Myocyte (in vitro differentiated cells): ENCODE measurements at regions not wholly inside any gene's neighbourhood (a gene's known extent, or its start where the extent isn't known, plus 50 kb on each side); places are given as distances from the start of the nearest gene placed in this dataset.
"Not testable (repeated sequence)": the region's sequence is repeated elsewhere in the genome, so short reads cannot be mapped to it uniquely, and the experiment has no call there.

Experiments used
- DNase-seq: peaks from one replicate; pipeline ENCODE4 v3.0.0-alpha.2; 2012; ENCODE audit warnings: low read depth

- no peak for DNase-seq
Measured at GRCh38 chr6:60991427-60992028, 1294.5 kb downstream of the KHDRBS2 start.

DNA sequence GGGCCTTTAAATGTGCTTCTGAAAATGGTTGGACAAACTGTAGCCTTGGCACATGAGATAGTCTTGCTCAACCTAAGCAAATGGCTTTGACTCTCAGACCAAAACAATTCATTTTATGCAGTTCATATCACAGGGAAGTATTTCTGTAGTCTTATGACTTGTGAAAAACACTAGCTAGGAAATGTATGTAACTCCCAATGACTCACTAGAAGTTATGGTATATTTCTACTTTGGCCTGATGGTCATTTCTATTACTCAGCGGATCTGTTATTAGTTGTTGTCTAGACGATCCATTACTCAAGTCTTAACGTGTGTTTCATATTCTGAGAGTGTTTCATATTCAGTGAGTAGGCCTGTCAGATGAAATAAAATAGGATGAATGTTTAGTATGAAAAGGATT lies 1333.5 kb downstream of the KHDRBS2 start:
- no peak for DNase-seq

DNA sequence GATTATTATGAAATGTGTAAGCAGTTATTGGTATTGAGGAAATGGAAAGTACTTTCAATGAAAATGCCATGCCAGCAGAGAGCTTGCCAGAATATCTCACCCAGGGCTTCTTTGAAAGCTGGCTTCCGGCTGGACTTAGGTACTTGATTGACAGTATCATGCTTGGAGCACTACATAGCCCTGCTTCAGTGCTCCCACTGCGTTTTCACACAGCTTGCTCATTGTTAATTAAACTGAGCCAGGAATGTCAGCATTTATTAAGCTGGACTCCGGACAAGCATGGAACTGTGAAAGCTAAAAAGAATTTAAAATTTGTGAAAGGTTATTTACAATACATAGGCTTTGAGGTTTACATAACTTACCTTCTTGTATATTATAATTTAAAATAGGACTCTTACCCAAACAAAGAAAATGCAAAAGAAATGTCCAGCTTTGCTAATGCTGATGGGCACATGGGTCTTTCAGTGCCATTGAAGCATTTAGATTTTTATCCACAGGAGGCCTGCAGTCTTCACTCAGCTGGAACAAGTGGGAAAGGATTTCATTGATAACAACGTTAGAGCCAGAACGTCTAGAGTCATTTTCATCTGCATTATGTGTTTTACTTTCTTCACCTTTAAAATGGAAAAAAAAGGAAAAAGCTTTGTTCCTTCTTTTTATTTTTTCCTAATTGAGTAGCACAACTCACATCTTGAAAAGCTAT lies 1335.7 kb downstream of the KHDRBS2 start:
- DNase-seq: not testable (repeated sequence)

GRCh38 chr6:60947416-60947815 lies 1338.6 kb downstream of the KHDRBS2 start:
- DNase-seq: not testable (repeated sequence)

DNA sequence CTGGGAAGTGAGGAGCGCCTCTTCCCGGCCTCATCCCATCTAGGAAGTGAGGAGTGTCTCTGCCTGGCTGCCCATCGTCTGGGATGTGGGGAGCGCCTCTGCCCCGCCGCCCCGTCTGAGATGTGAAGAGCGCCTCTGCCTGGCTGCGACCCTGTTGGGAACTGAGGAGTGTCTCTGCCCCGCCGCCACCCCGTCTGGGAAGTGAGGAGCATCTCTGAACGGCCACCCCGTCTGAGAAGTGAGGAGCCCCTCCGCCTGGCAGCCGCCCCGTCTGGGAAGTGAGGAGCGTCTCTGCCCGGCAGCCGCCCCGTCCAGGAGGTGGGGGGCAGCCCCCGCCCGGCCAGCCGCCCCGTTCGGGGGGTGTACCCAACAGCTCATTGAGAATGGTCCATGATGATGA lies 1341.2 kb downstream of the KHDRBS2 start:
- not testable (repeated sequence) for DNase-seq

- DNase-seq: not testable (repeated sequence)
Measured at GRCh38 chr6:60935970-60936369, 1350.1 kb downstream of the KHDRBS2 start.

DNA sequence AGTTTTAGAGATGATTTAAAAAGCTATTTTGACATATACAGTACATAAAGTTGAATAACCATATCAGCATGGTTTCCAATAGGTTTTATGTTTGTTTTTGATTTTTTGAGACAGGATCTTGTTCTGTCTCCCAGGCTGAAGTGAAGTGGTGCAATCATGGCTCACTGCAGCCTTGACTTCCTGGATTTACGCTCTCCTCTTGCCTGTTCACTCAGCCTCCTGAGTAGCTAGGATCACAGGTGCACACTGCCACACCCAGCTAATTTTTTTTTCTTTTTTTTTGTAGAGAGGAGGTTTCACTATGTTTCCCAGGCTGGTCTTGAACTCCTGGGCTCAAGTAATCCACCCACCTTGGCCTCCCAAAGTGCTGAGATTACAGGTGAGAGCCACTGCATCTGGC lies 1366.4 kb downstream of the KHDRBS2 start:
- not testable (repeated sequence) for DNase-seq

- DNase-seq: not testable (repeated sequence)
Measured at GRCh38 chr6:60903860-60904259, 1382.2 kb downstream of the KHDRBS2 start.

GRCh38 chr6:60893374-60893773 lies 1392.7 kb downstream of the KHDRBS2 start:
- DNase-seq: not testable (repeated sequence)

- no peak for DNase-seq
Measured at GRCh38 chr6:60891606-60892005, 1394.4 kb downstream of the KHDRBS2 start.

GRCh38 chr6:60877396-60877795 lies 1408.6 kb downstream of the KHDRBS2 start:
- not testable (repeated sequence) for DNase-seq

DNA sequence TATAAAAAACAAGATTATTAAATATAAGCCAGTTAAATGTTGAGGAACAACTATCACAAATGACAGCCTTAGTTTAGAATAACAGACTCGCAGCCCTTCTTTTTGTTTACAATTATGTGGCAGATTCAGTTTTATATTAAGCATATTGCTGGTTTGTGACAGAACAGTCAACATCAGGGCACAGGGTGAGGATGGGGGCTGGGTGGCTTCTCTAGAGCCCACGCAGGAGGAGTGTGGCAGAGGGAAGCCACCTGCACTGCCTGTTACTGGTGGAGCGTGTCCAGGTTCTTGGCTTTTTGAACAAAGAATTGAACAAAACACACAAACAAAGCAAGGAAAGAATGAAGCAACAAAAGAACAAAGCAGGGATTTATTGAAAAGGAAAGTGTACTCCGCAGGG lies 1415.2 kb downstream of the KHDRBS2 start:
- not testable (repeated sequence) for DNase-seq

GRCh38 chr6:60867548-60867947 lies 1418.5 kb downstream of the KHDRBS2 start:
- no peak for DNase-seq

GRCh38 chr6:60843175-60843982 lies 1442.6 kb downstream of the KHDRBS2 start:
- DNase-seq: not testable (repeated sequence)

DNA sequence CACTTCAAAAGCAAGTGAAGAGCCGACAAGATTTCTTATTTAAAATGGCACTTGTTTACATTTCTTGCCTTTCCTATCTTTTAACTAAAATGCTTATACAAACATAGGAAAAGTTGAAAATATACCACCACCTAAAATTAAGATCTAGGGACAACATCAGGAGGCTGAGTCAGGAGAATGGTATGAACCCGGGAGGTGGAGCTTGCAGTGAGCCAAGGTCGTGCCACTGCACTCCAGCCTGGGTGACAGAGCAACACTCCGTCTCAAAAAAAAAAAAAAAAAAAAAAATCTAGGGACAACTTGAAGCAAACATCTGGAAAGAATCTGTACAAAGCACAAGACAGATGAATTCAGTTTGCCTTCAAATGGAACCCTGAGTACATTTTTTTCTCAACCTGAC lies 1455.3 kb downstream of the KHDRBS2 start:
- not testable (repeated sequence) for DNase-seq

GRCh38 chr6:60822597-60822996 lies 1463.4 kb downstream of the KHDRBS2 start:
- DNase-seq: not testable (repeated sequence)

- not testable (repeated sequence) for DNase-seq
Measured at GRCh38 chr6:60818072-60818471, 1468.0 kb downstream of the KHDRBS2 start.

GRCh38 chr6:60814784-60815183 lies 1471.2 kb downstream of the KHDRBS2 start:
- not testable (repeated sequence) for DNase-seq

DNA sequence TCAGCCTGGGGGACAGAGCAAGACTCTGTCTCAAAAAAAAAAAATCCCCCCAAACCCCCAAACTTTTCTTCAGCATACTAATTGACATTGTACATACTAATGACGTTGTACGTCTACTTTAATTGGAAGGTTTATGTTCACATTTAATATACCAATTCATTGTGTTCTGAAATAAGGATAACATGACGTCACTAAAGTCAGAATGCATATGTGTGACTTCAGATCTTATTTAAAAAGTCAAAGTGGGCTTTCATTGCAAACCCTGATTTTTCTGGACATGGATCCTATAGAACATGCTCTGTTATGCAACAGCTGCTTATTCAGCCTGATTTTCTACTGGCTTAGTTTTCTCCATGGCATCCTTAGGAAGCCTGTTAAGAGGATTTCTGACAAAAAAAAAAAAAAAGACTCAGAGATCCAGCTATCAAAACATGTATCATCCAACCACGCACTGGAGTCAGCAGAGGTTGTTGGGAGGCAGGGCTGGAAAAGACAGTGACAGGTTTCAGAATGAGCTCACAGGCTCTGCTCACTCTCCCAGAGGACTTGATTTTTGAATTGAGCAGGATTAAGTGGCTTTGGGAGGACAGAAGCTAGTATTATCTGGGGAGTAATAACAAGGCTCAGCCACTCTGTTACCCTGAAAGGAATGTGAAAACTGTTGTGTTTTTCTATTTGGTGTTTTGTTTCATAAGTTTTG lies 1472.0 kb downstream of the KHDRBS2 start:
- not testable (repeated sequence) for DNase-seq

DNA sequence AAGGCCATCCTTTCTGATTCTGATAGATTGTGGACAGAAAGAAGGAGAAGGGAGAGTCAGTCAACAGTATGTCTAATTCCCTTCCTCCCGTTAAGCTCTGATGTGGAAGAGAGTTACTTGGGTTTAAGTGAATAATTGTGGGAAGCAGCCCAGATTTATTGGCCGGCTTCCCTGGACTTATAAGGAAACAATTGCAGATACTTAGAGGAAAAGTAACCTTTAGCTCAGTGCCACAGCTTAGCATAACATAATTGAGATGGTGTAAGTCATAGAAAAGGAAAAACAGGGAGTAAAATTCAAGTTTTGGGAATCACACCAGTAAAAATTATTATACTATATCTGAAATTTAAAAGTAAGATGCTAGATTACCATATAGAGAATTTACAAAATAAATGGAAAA lies 1475.8 kb downstream of the KHDRBS2 start:
- not testable (repeated sequence) for DNase-seq

- DNase-seq: not testable (repeated sequence)
Measured at GRCh38 chr6:60799146-60799545, 1486.9 kb downstream of the KHDRBS2 start.
